Fibroblast of peridontal ligament (primary cell): ENCODE measurements at regions not wholly inside any gene's neighbourhood (a gene's known extent, or its start where the extent isn't known, plus 50 kb on each side); places are given as distances from the start of the nearest gene placed in this dataset.

ENCODE experiments used
- DNase-seq: peaks from one replicate; pipeline ENCODE4 v3.0.0-alpha.2; 2010; ENCODE audit errors: extremely low read depth

GRCh38 chr16:86740298-86740697, 161.9 kb downstream of the FOXL1 start:
- DNase-seq: no peak

- DNase-seq: peak; percentile 86
Observed at GRCh38 chr16:86740906-86741799, 162.8 kb downstream of the FOXL1 start.

- DNase-seq: no peak
Observed at GRCh38 chr16:86747761-86748160, 169.4 kb downstream of the FOXL1 start.

GRCh38 chr16:86748652-86749051, 170.3 kb downstream of the FOXL1 start:
- no peak for DNase-seq

GRCh38 chr16:86751076-86752030, 173.0 kb downstream of the FOXL1 start:
- peak; percentile 95 for DNase-seq

GRCh38 chr16:86752582-86753175, 174.3 kb downstream of the FOXL1 start:
- DNase-seq: no peak

GRCh38 chr16:86753399-86753798, 175.1 kb downstream of the FOXL1 start:
- DNase-seq: no peak

- DNase-seq: no peak
Observed at GRCh38 chr16:86755571-86756006, 177.2 kb downstream of the FOXL1 start.

GRCh38 chr16:86756882-86757703, 178.7 kb downstream of the FOXL1 start:
- no peak for DNase-seq

GRCh38 chr16:86757704-86758040, 179.3 kb downstream of the FOXL1 start:
- no peak for DNase-seq

- no peak for DNase-seq
Observed at GRCh38 chr16:86758932-86759331, 180.6 kb downstream of the FOXL1 start.

GRCh38 chr16:86761111-86762031, 183.0 kb downstream of the FOXL1 start:
- DNase-seq: peak; percentile 65

GRCh38 chr16:86762095-86762494, 183.7 kb downstream of the FOXL1 start:
- no peak for DNase-seq

- no peak for DNase-seq
Observed at GRCh38 chr16:86763819-86764218, 185.5 kb downstream of the FOXL1 start.

GRCh38 chr16:86764551-86764950, 186.2 kb downstream of the FOXL1 start:
- DNase-seq: no peak

- no peak for DNase-seq
Observed at GRCh38 chr16:86765389-86766026, 187.2 kb downstream of the FOXL1 start.

- no peak for DNase-seq
Observed at GRCh38 chr16:86766700-86767099, 188.4 kb downstream of the FOXL1 start.

GRCh38 chr16:86768228-86768791, 190.0 kb downstream of the FOXL1 start:
- no peak for DNase-seq

GRCh38 chr16:86768999-86769398, 190.7 kb downstream of the FOXL1 start:
- peak; percentile 49 for DNase-seq
